ENCODE measurements at regions not wholly inside any gene's neighbourhood (a gene's known extent, or its start where the extent isn't known, plus 50 kb on each side); places are given as distances from the start of the nearest gene placed in this dataset.
"Not testable (repeated sequence)": the region's sequence is repeated elsewhere in the genome, so short reads cannot be mapped to it uniquely, and the experiment has no call there.

- H3K4me3 ChIP-seq (ENCODE audit: low read depth in 1 of 2, low read length in 1 of 2) = no peak overlapping the region
- no peak overlapping the region for H3K27ac ChIP-seq
- no peaks in the 10 kb centered on the region for H3K4me1 ChIP-seq (ENCODE audit: control insufficient read depth in 1 of 2, insufficient read depth in 1 of 2, low read depth in 1 of 2, low read length in 1 of 2)
- TF ChIP-seq, protein P1, sequence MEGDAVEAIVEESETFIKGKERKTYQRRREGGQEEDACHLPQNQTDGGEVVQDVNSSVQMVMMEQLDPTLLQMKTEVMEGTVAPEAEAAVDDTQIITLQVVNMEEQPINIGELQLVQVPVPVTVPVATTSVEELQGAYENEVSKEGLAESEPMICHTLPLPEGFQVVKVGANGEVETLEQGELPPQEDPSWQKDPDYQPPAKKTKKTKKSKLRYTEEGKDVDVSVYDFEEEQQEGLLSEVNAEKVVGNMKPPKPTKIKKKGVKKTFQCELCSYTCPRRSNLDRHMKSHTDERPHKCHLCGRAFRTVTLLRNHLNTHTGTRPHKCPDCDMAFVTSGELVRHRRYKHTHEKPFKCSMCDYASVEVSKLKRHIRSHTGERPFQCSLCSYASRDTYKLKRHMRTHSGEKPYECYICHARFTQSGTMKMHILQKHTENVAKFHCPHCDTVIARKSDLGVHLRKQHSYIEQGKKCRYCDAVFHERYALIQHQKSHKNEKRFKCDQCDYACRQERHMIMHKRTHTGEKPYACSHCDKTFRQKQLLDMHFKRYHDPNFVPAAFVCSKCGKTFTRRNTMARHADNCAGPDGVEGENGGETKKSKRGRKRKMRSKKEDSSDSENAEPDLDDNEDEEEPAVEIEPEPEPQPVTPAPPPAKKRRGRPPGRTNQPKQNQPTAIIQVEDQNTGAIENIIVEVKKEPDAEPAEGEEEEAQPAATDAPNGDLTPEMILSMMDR (IDR thresholded peaks at IDR 0.05) = no peak
- no peaks in the 10 kb centered on the region for H3K9me3 ChIP-seq
- no peaks in the 10 kb centered on the region for H3K27me3 ChIP-seq
- H3K36me3 ChIP-seq = no peaks in the 10 kb centered on the region
These were observed 210.6 kb downstream of the KCNJ2 start for GRCh38 chr17:70379945-70380344.

- H3K27me3 ChIP-seq; H3K4me3 ChIP-seq (ENCODE audit: low read depth in 1 of 2, low read length in 1 of 2); H3K27ac ChIP-seq; H3K36me3 ChIP-seq; H3K9me3 ChIP-seq; H3K4me1 ChIP-seq (ENCODE audit: control insufficient read depth in 1 of 2, insufficient read depth in 1 of 2, low read depth in 1 of 2, low read length in 1 of 2): not testable (repeated sequence)
These were observed 212.6 kb downstream of the KCNJ2 start for GRCh38 chr17:70381916-70382315.

DNA sequence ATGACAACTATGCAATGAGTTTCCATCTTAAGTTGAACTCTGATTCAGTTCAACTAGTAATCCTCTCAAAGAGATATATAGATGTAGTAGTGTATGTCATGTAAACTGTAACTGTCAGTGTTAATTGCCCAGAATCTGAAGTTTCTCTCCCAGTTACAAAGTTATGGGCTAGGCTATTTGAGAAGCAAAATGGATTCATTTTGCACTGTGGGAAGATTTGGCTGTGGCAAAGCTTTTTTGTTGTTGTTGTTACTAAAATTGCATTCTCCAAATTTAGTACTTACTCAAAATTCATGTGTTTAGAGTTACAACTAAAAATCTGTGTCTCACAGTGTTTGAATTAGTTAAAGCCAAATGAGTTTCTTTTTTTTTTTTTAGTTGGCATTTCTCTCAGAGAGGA is 219.0 kb downstream of the KCNJ2 start:
- Histone ChIP-seq H3K36me3 (no peaks in the 10 kb centered on the region), H3K27me3 (no peaks in the 10 kb centered on the region), H3K4me3 (ENCODE audit: low read depth in 1 of 2, low read length in 1 of 2) (no peak overlapping the region), H3K27ac (no peak overlapping the region), H3K4me1 (ENCODE audit: control insufficient read depth in 1 of 2, insufficient read depth in 1 of 2, low read depth in 1 of 2, low read length in 1 of 2) (no peaks in the 10 kb centered on the region), H3K9me3 (no peaks in the 10 kb centered on the region)
- TF ChIP-seq, protein P1 (IDR thresholded peaks at IDR 0.05) = no peak

DNA sequence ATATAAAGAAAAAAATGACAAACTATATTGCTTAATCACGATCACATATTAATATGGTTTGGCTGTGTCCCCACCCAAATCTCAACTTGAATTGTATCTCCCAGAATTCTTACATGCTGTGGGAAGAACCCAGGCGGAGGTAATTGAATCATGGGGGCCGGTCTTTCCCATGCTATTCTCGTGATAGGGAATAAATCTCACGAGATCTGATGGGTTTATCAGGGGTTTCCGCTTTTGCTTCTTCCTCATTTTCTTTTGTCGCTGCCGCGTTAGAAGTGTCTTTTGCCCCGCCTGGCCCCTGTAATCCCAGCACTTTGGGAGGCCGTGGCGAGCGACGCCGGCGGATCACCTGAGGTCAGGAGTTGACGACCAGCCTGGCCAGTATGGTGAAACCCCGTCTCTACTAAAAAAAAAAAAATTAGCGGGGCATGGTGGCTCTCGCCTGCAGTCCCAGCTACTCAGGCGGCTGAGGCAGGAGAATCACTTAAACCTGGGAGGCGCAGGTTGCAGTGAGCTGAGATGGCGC is 220.0 kb downstream of the KCNJ2 start:
- not testable (repeated sequence) for H3K36me3 ChIP-seq; H3K4me3 ChIP-seq (ENCODE audit: low read depth in 1 of 2, low read length in 1 of 2); H3K27me3 ChIP-seq; H3K27ac ChIP-seq; H3K4me1 ChIP-seq (ENCODE audit: control insufficient read depth in 1 of 2, insufficient read depth in 1 of 2, low read depth in 1 of 2, low read length in 1 of 2); H3K9me3 ChIP-seq

DNA sequence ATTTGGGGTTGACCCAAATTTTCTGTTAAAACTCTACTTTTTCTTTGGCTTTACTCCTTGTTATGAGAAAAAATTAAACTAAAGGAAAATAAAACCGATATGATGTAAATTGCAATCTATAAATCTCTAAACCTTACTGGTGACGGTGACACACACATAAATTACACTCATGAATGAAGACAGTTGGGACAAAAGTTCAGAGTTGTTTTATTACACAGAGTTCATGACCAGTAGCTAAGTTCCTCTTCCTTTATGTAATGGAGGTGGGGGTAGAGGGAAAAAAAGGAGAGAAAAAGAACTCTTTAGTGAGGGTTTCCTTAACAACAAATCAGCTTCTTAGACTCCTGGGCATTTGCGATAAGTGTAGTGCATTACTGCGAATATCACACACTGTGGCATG is 220.7 kb downstream of the KCNJ2 start:
- H3K9me3 ChIP-seq = no peaks in the 10 kb centered on the region
- H3K27ac ChIP-seq = no peak overlapping the region
- no peaks in the 10 kb centered on the region for H3K27me3 ChIP-seq
- TF ChIP-seq, protein P1 (IDR thresholded peaks at IDR 0.05) = no peak
- H3K4me3 ChIP-seq (ENCODE audit: low read depth in 1 of 2, low read length in 1 of 2) = no peak overlapping the region
- H3K36me3 ChIP-seq = no peaks in the 10 kb centered on the region
- H3K4me1 ChIP-seq (ENCODE audit: control insufficient read depth in 1 of 2, insufficient read depth in 1 of 2, low read depth in 1 of 2, low read length in 1 of 2) = no peaks in the 10 kb centered on the region

DNA sequence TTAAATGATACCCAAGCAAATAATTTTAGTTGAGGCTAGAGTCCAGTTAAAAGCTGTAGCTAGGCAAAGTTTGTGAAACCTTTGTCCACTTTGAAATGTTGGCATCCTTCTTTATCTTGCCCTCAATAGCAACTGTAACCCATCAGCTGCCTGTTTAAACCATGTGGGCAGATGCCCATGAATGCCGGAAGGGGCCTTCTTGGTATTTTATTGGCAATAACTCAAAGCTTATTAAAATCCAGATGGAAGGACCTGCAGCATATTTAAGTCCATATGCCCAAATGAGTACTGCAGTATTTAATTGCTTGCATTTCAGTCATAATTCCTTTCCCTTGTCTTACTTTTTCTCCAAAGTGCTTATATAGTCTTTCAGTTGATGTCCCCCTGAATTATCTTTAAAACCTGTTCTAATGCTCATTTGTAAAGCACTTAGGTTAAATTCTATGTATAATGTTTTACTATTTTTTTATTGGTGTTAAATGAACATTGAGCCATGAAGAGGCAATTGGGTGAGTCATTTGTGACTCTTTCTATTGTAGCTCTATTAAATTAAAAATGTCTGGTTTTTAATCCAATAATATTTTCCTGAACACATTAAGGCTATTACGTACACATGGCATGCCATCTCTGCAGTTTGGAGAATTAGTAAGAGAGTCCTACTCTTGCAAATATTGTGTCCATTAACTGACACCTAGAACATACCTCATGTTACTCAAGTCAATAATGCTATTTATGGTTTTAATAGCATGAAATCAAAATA is 225.3 kb downstream of the KCNJ2 start:
- Histone ChIP-seq H3K27ac (no peak overlapping the region), H3K36me3 (no peaks in the 10 kb centered on the region), H3K9me3 (no peaks in the 10 kb centered on the region), H3K27me3 (no peaks in the 10 kb centered on the region), H3K4me3 (ENCODE audit: low read depth in 1 of 2, low read length in 1 of 2) (no peak overlapping the region), H3K4me1 (ENCODE audit: control insufficient read depth in 1 of 2, insufficient read depth in 1 of 2, low read depth in 1 of 2, low read length in 1 of 2) (no peaks in the 10 kb centered on the region)
- TF ChIP-seq, protein P1 (IDR thresholded peaks at IDR 0.05) = no peak
